DOHH2 (cell line): ENCODE measurements at regions not wholly inside any gene's neighbourhood (a gene's known extent, or its start where the extent isn't known, plus 50 kb on each side); places are given as distances from the start of the nearest gene placed in this dataset.

ENCODE experiments used
- H3F3A ChIP-seq: fragments of 200-600 bp; sonication (generic), shearing (Covaris generic); 2 replicates; pipeline ENCODE4 v1.6.0; 2016; ENCODE audit warnings: antibody characterized with exemption, mild to moderate bottlenecking; ENCODE audit not compliant: control insufficient read depth, insufficient read depth
- H3K27ac ChIP-seq: fragments of 200-600 bp; sonication (generic); 2 replicates; pipeline ENCODE4 v1.5.1; 2014; ENCODE audit warnings: low read depth, mild to moderate bottlenecking, low read length, moderate library complexity
- H3K27me3 ChIP-seq: fragments of 200-600 bp; sonication (generic); 2 replicates; pipeline ENCODE4 v1.6.1; 2014; ENCODE audit warnings: mild to moderate bottlenecking, low read length, mixed read lengths; ENCODE audit not compliant: control insufficient read depth
- H3K36me3 ChIP-seq: fragments of 200-600 bp; sonication (generic); 2 replicates; pipeline ENCODE4 v1.6.1; 2014; ENCODE audit warnings: mild to moderate bottlenecking, low read length, moderate library complexity, mixed read lengths; ENCODE audit not compliant: control insufficient read depth
- H3K4me1 ChIP-seq: fragments of 200-600 bp; sonication (generic); 2 replicates; pipeline ENCODE4 v1.6.1; 2014; ENCODE audit warnings: mild to moderate bottlenecking, low read length, mixed read lengths; ENCODE audit not compliant: control insufficient read depth
- H3K4me2 ChIP-seq: fragments of 200-600 bp; sonication (generic); 2 replicates; pipeline ENCODE4 v1.6.0; 2014; ENCODE audit warnings: mild to moderate bottlenecking, low read length, moderate library complexity
- H3K4me3 ChIP-seq: fragments of 200-600 bp; sonication (generic); 2 replicates; pipeline ENCODE4 v1.5.1; 2014; ENCODE audit warnings: mild to moderate bottlenecking, low read length, mixed read lengths
- H3K79me2 ChIP-seq: fragments of 200-600 bp; sonication (generic); 2 replicates; pipeline ENCODE4 v1.6.1; 2014; ENCODE audit warnings: mild to moderate bottlenecking, low read length, mixed read lengths; ENCODE audit not compliant: control insufficient read depth
- H3K9me2 ChIP-seq: fragments of 200-600 bp; sonication (generic); replicated peaks from 2 replicates; pipeline ENCODE4 v1.6.1; 2014; ENCODE audit warnings: mild to moderate bottlenecking, low read length, mixed read lengths; ENCODE audit not compliant: control insufficient read depth
- H3K9me3 ChIP-seq: fragments of 200-600 bp; sonication (generic); 2 replicates; pipeline ENCODE4 v1.6.1; 2014; ENCODE audit warnings: antibody characterized with exemption, low read length, mixed read lengths; ENCODE audit not compliant: control insufficient read depth, insufficient read depth
- H4K20me1 ChIP-seq: fragments of 200-600 bp; sonication (generic); 2 replicates; pipeline ENCODE4 v1.6.0; 2014; ENCODE audit warnings: low read depth, mild to moderate bottlenecking, antibody characterized with exemption, low read length, moderate library complexity; ENCODE audit not compliant: control insufficient read depth, insufficient read depth
- CTCF ChIP-seq: fragments of 200-600 bp; sonication (generic); IDR thresholded peaks from one replicate; pipeline ENCODE4 v1.5.1; 2014; ENCODE audit warnings: antibody characterized with exemption, mild to moderate bottlenecking, low read depth, low read length; ENCODE audit not compliant: poor library complexity, severe bottlenecking
- EZH2phosphoT487 ChIP-seq: fragments of 200-600 bp; sonication (generic); IDR thresholded peaks from 2 replicates; pipeline ENCODE4 v1.6.1; 2017; ENCODE audit warnings: borderline replicate concordance, mild to moderate bottlenecking, antibody characterized with exemption, low read length, moderate library complexity, mixed read lengths

DNA sequence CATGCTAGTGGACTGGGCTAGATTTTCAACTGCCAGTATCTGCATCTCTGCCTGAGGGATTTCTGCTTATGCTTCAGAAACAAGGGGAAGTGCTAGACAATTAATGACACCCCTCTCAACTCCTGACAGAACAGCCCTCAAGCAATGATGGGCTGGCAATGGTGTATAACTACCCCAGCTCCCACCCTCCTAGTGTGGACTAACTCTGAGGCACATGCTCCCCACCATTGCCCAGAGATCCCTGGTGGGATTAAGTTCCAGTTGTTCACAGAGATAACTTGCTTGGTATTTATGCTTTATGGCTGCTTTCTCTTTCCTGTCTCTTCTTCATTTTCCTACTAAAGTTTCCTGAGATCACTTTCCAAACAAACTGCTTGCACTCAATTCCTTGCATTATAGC is 113.5 kb downstream of the RPS24 start:
- Histone ChIP-seq H3K27me3 (no peaks in the 10 kb centered on the region), H3F3A (no peaks in the 10 kb centered on the region), H3K4me3 (no peak overlapping the region), H3K9me3 (no peaks in the 10 kb centered on the region), H3K36me3 (no peaks in the 10 kb centered on the region), H3K9me2 (no peaks in the 10 kb centered on the region), H3K4me1 (no peaks in the 10 kb centered on the region), H3K4me2 (no peak overlapping the region), H3K27ac (no peak overlapping the region), H3K79me2 (no peaks in the 10 kb centered on the region), H4K20me1 (no peaks in the 10 kb centered on the region)
- TF ChIP-seq CTCF (no peak), EZH2phosphoT487 (no peak)

GRCh38 chr10:78148216-78148960 is 114.7 kb downstream of the RPS24 start:
- H3K79me2 ChIP-seq: no peaks in the 10 kb centered on the region

DNA sequence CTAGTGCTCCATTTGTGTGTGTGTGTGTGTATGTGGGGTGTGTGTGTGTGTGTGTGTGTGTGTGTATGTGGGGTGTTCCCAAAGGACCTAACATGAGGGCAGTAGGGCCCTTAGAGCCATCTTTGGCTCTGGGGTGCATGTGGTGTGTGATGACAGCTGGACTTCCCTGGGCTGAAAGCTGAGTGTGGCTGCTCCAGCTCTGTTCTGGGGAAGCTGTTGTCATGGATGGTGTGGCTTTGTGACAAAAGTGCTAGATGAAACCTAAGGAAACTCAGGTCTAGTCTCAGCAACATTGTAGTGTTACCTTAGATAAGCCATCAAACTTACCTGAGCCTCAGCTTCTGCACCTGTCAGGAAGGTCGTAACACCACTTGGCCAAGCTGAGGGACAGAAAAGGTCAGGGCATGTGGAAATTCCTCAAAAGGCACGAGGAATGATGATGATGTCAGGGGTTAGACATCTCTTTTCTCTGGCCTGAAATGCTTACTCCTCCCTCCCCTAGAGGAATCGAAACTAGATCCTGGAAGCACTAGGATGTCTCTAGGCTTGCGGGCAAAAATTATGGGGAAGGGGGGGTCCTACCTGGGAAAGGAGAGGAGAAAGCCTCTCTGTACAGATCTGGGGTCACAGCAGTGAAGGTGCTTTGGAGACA is 115.4 kb downstream of the RPS24 start:
- H3K27me3 ChIP-seq: no peaks in the 10 kb centered on the region
- H3K36me3 ChIP-seq: no peaks in the 10 kb centered on the region
- TF ChIP-seq CTCF (no peak), EZH2phosphoT487 (no peak)
- H3K9me2 ChIP-seq: no peaks in the 10 kb centered on the region
- no peaks in the 10 kb centered on the region for H3K4me1 ChIP-seq
- no peaks in the 10 kb centered on the region for H3F3A ChIP-seq
- H4K20me1 ChIP-seq: no peaks in the 10 kb centered on the region
- H3K4me2 ChIP-seq: no peak overlapping the region
- no peak overlapping the region for H3K27ac ChIP-seq
- H3K4me3 ChIP-seq: no peak overlapping the region
- no peaks in the 10 kb centered on the region for H3K9me3 ChIP-seq
- H3K79me2 ChIP-seq: no peaks in the 10 kb centered on the region

More at GRCh38 chr10:78148216-78148960, 114.7 kb downstream of the RPS24 start:
- no peak overlapping the region for H3K4me2 ChIP-seq
- no peaks in the 10 kb centered on the region for H3K9me2 ChIP-seq
- no peaks in the 10 kb centered on the region for H3K36me3 ChIP-seq
- no peak for TF ChIP-seq EZH2phosphoT487
- TF ChIP-seq CTCF: no peak
- H3K4me1 ChIP-seq: no peaks in the 10 kb centered on the region
- no peaks in the 10 kb centered on the region for H3K27me3 ChIP-seq
- no peak overlapping the region for H3K27ac ChIP-seq
- H3K9me3 ChIP-seq: no peaks in the 10 kb centered on the region
- no peak overlapping the region for H3K4me3 ChIP-seq
- H4K20me1 ChIP-seq: no peaks in the 10 kb centered on the region
- no peaks in the 10 kb centered on the region for H3F3A ChIP-seq
